SH-SY5Y (cell line): ENCODE measurements at regions not wholly inside any gene's neighbourhood (a gene's known extent, or its start where the extent isn't known, plus 50 kb on each side); places are given as distances from the start of the nearest gene placed in this dataset.

Source experiments
- GATA2 ChIP-seq: IDR thresholded peaks from 2 replicates; pipeline ENCODE4 v1.6.1; 2011; ENCODE audit warnings: mild to moderate bottlenecking, low read depth, low read length
- GATA3 ChIP-seq: IDR thresholded peaks from 2 replicates; pipeline ENCODE4 v1.6.1; 2011; ENCODE audit warnings: low read depth, mild to moderate bottlenecking, low read length, moderate library complexity

DNA sequence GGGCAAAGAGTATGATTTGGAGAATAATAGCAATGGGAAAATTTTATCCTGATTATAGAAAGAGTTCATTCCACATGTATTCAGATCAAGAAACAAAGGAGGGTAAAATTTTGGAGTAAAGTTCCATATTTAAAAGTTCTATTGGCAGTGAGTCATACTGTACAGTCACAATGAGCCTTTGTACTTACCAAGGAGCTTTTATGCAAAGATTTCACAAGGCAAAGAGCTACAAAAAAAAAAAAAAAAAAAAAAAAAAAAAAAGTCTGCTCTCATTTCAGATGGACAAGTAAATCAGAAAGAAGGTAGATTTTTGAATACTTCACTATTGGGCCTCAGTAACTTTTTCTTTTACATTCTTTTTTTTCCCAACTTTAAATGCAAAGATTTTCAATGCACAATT is 1802.2 kb upstream of the PIK3C3 start:
- TF ChIP-seq GATA2 = no peak
- TF ChIP-seq GATA3 = no peak
